DMS153 (cell line): ENCODE measurements at regions not wholly inside any gene's neighbourhood (a gene's known extent, or its start where the extent isn't known, plus 50 kb on each side); places are given as distances from the start of the nearest gene placed in this dataset.

Source experiments
- DNase-seq: peaks from one replicate; lab custom pipeline; 2025; lab: John Stamatoyannopoulos, UW

- no peak for DNase-seq
These were observed 376.5 kb downstream of the C12orf75 start for GRCh38 chr12:105706973-105707334.

- no peak for DNase-seq
These were observed 383.3 kb downstream of the C12orf75 start for GRCh38 chr12:105713606-105714305.

GRCh38 chr12:105716621-105717020 is 386.1 kb downstream of the C12orf75 start:
- no peak for DNase-seq

GRCh38 chr12:105721051-105721825 is 390.7 kb downstream of the C12orf75 start:
- peak; percentile 66 for DNase-seq

- DNase-seq = no peak
These were observed 391.4 kb downstream of the C12orf75 start for GRCh38 chr12:105721891-105722290.

- DNase-seq = no peak
These were observed 392.6 kb downstream of the C12orf75 start for GRCh38 chr12:105723066-105723465.

- no peak for DNase-seq
These were observed 393.0 kb downstream of the C12orf75 start for GRCh38 chr12:105723494-105723893.

- DNase-seq = no peak
These were observed 394.1 kb downstream of the C12orf75 start for GRCh38 chr12:105724641-105725040.

- DNase-seq = no peak
These were observed 394.6 kb downstream of the C12orf75 start for GRCh38 chr12:105725054-105725453.

- no peak for DNase-seq
These were observed 398.8 kb downstream of the C12orf75 start for GRCh38 chr12:105729181-105729771.

GRCh38 chr12:105729926-105730325 is 399.4 kb downstream of the C12orf75 start:
- DNase-seq = no peak

GRCh38 chr12:105733579-105733978 is 403.1 kb downstream of the C12orf75 start:
- peak; percentile 76 for DNase-seq

GRCh38 chr12:105736498-105736897 is 402.3 kb downstream of the NUAK1 start:
- no peak for DNase-seq

- DNase-seq = no peak
These were observed 400.7 kb downstream of the NUAK1 start for GRCh38 chr12:105738051-105738450.

GRCh38 chr12:105740369-105740768 is 398.4 kb downstream of the NUAK1 start:
- DNase-seq = no peak

- no peak for DNase-seq
These were observed 397.6 kb downstream of the NUAK1 start for GRCh38 chr12:105740970-105741725.

- no peak for DNase-seq
These were observed 396.8 kb downstream of the NUAK1 start for GRCh38 chr12:105741786-105742566.

- DNase-seq = no peak
These were observed 396.2 kb downstream of the NUAK1 start for GRCh38 chr12:105742567-105742874.

GRCh38 chr12:105744371-105745058 is 394.2 kb downstream of the NUAK1 start:
- no peak for DNase-seq

GRCh38 chr12:105745811-105746210 is 392.9 kb downstream of the NUAK1 start:
- no peak for DNase-seq
